ENCODE measurements at regions not wholly inside any gene's neighbourhood (a gene's known extent, or its start where the extent isn't known, plus 50 kb on each side); places are given as distances from the start of the nearest gene placed in this dataset.
A peak's percentile ranks its signal among the peaks of the same experiment; 100 is the strongest.

GRCh38 chr17:37828651-37829124 is 83.8 kb upstream of the HNF1B start:
- H3K9me3 ChIP-seq: no peaks in the 10 kb centered on the region
- H3K4me1 ChIP-seq: peaks cover 11% of the 10 kb centered on the region
- no peak overlapping the region for H3K4me3 ChIP-seq
- peak in 1 of 2 donors; percentile 37 for DNase-seq (ENCODE audit: low spot score in 2 of 2)
- H3K36me3 ChIP-seq: no peaks in the 10 kb centered on the region
- H3K27ac ChIP-seq: no peak overlapping the region
- TF ChIP-seq POLR2A (IDR thresholded peaks at IDR 0.05) (no peak), EP300 (IDR thresholded peaks at IDR 0.05) (no peak), POLR2AphosphoS5 (IDR thresholded peaks at IDR 0.05) (no peak), CTCF (IDR thresholded peaks at IDR 0.05) (no peak)
- 54% methylated on average over 5 of the region's 5 CpGs for WGBS
- peaks cover 11% of the 10 kb centered on the region for H3K27me3 ChIP-seq

- Histone ChIP-seq H3K4me1 (peaks cover 11% of the 10 kb centered on the region), H3K27me3 (peaks cover 7% of the 10 kb centered on the region), H3K36me3 (no peaks in the 10 kb centered on the region), H3K4me3 (no peak overlapping the region), H3K27ac (no peak overlapping the region), H3K9me3 (no peaks in the 10 kb centered on the region)
- TF ChIP-seq POLR2A (IDR thresholded peaks at IDR 0.05) (no peak), POLR2AphosphoS5 (IDR thresholded peaks at IDR 0.05) (no peak), EP300 (IDR thresholded peaks at IDR 0.05) (no peak), CTCF (IDR thresholded peaks at IDR 0.05) (no peak)
- 71% methylated on average over 5 of the region's 5 CpGs for whole genome bisulfite sequencing
- no peak for DNase-seq (ENCODE audit: low spot score in 2 of 2)
Measured at GRCh38 chr17:37827905-37828650, 83.2 kb upstream of the HNF1B start.

GRCh38 chr17:37826497-37827430 is 81.9 kb upstream of the HNF1B start:
- whole genome bisulfite sequencing: 70% methylated on average over 4 of the region's 4 CpGs
- no peak for DNase-seq (ENCODE audit: low spot score in 2 of 2)
- no peak overlapping the region for H3K27ac ChIP-seq

DNA sequence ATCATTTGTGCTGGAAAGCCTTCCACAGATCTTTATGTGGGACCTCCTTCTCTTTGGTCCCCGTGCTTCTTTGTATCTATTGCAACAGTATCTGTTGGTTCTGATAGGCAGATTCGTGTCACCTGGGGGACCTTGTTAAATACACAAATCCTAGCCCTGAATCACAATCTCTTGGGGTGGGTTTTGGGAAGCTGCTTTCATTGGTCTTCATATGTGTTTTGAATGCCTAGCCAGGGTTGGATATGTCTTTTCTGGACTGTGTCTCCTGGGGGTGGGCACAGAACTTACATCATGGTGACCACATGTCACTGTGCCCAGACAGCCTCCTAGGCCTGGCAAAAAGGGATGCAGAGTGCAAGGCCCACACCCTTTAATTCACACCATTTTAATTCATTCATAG is 81.0 kb upstream of the HNF1B start:
- H3K27ac ChIP-seq: no peak overlapping the region
- WGBS: 92% methylated on average over 2 of the region's 2 CpGs
- H3K27me3 ChIP-seq: peaks cover under 1% of the 10 kb centered on the region
- no peak for DNase-seq (ENCODE audit: low spot score in 2 of 2)
- no peaks in the 10 kb centered on the region for H3K9me3 ChIP-seq
- H3K36me3 ChIP-seq: no peaks in the 10 kb centered on the region
- peaks cover 11% of the 10 kb centered on the region for H3K4me1 ChIP-seq
- no peak overlapping the region for H3K4me3 ChIP-seq
- TF ChIP-seq POLR2A (IDR thresholded peaks at IDR 0.05) (no peak), EP300 (IDR thresholded peaks at IDR 0.05) (no peak), CTCF (IDR thresholded peaks at IDR 0.05) (no peak), POLR2AphosphoS5 (IDR thresholded peaks at IDR 0.05) (no peak)

More at GRCh38 chr17:37826497-37827430, 81.9 kb upstream of the HNF1B start:
- Histone ChIP-seq H3K9me3 (no peaks in the 10 kb centered on the region), H3K4me1 (peaks cover 11% of the 10 kb centered on the region), H3K27me3 (peaks cover 7% of the 10 kb centered on the region), H3K4me3 (no peak overlapping the region), H3K36me3 (no peaks in the 10 kb centered on the region)
- no peak for TF ChIP-seq EP300 (IDR thresholded peaks at IDR 0.05)
- TF ChIP-seq CTCF (IDR thresholded peaks at IDR 0.05): no peak
- TF ChIP-seq POLR2AphosphoS5 (IDR thresholded peaks at IDR 0.05): no peak
- no peak for TF ChIP-seq POLR2A (IDR thresholded peaks at IDR 0.05)

Data from suprapubic skin (tissue), 4 donors.